Left ventricle myocardium inferior (tissue), 1 donor: ENCODE measurements at regions not wholly inside any gene's neighbourhood (a gene's known extent, or its start where the extent isn't known, plus 50 kb on each side); places are given as distances from the start of the nearest gene placed in this dataset.

ENCODE experiments used
- DNase-seq: peaks from one replicate; pipeline ENCODE4 v3.0.0-alpha.2; 2020
- H3K27ac ChIP-seq: fragments of 200-600 bp; replicated peaks from 2 replicates; pipeline ENCODE4 v1.8.0; 2021
- H3K27me3 ChIP-seq: fragments of 200-600 bp; 2 replicates; pipeline ENCODE4 v1.8.0; 2021; ENCODE audit warnings: low read depth
- H3K36me3 ChIP-seq: fragments of 200-600 bp; 2 replicates; pipeline ENCODE4 v1.8.0; 2021
- H3K4me1 ChIP-seq: fragments of 200-600 bp; 2 replicates; pipeline ENCODE4 v1.8.0; 2021
- H3K4me3 ChIP-seq: fragments of 200-600 bp; 2 replicates; pipeline ENCODE4 v1.8.0; 2021; ENCODE audit warnings: mild to moderate bottlenecking, moderate library complexity
- H3K9me3 ChIP-seq: fragments of 200-600 bp; replicated peaks from 2 replicates; pipeline ENCODE4 v1.8.0; 2021
- intact Hi-C: fragments of 100-400 bp; cut with micrococcal nuclease; formaldehyde crosslinking; loops from one replicate; pipeline ENCODE4 v1.11.0; 2022
- TF ChIP-seq, protein P1 (sequence below): fragments of 200-600 bp; IDR thresholded peaks from 2 replicates; pipeline ENCODE4 v1.8.0; 2021; ENCODE audit warnings: antibody characterized with exemption, mild to moderate bottlenecking, borderline replicate concordance
- donor health status: DM: no; HTN: yes; CAD: no; lungs with severe emphysema.

DNA sequence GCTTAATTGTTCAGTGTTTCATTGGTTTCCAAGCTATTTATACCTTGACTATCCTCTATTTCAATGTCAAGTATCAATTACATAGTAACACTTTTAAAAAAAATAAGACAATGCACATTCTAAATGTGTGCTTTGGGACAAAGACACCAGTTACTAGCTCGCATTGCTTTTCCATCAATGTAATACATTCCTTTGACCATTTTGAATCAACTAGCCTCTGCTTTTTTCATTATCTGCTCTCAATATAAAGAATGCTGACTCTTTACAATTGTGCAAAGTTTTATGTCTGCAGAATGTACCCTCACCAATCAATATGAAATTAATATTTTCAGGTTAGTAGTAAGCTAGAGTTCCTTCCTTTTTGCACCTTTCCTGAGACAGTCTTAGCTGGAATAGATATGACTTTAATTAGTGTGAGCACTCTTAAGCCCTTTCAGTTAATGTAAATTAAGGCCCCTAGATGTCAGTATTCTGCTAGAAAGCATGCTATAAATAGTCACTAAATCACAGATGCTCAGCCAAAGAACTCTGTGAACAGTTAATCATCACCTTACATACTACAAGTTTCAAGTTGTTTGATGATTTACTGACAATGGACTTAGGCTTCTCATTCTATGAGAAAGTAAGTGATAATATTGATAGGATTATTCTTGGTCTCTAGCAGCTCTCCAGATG is 413.6 kb downstream of the PTH2R start:
- H3K27me3 ChIP-seq = no peaks in the 10 kb centered on the region
- H3K4me3 ChIP-seq = no peak overlapping the region
- DNase-seq = no peak
- H3K27ac ChIP-seq = no peak overlapping the region
- H3K36me3 ChIP-seq = no peaks in the 10 kb centered on the region
- intact Hi-C loops = no loop called here
- no peaks in the 10 kb centered on the region for H3K9me3 ChIP-seq
- no peaks in the 10 kb centered on the region for H3K4me1 ChIP-seq
- TF ChIP-seq, protein P1, sequence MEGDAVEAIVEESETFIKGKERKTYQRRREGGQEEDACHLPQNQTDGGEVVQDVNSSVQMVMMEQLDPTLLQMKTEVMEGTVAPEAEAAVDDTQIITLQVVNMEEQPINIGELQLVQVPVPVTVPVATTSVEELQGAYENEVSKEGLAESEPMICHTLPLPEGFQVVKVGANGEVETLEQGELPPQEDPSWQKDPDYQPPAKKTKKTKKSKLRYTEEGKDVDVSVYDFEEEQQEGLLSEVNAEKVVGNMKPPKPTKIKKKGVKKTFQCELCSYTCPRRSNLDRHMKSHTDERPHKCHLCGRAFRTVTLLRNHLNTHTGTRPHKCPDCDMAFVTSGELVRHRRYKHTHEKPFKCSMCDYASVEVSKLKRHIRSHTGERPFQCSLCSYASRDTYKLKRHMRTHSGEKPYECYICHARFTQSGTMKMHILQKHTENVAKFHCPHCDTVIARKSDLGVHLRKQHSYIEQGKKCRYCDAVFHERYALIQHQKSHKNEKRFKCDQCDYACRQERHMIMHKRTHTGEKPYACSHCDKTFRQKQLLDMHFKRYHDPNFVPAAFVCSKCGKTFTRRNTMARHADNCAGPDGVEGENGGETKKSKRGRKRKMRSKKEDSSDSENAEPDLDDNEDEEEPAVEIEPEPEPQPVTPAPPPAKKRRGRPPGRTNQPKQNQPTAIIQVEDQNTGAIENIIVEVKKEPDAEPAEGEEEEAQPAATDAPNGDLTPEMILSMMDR = peak; percentile 32

DNA sequence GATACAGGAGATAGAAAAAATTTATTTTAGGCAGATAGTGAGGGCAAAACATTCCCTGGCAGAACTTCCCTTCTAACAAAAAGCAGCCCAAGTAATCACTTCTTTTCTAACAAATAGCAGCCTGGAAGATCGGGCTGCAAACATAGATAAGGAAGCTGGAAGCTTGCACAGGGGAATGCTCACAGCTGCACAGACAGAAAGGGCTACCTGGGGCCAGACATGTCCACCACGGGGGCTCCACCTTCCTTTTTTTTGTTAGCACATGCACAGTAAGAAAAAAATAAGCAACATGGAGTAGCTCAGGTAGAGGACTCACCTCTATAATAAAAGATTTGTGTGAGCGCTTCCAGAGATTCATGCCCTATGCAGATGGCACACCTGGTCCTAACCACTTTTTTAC is 420.5 kb downstream of the PTH2R start:
- no peaks in the 10 kb centered on the region for H3K36me3 ChIP-seq
- TF ChIP-seq, protein P1 = no peak
- no peak for DNase-seq
- H3K9me3 ChIP-seq = no peaks in the 10 kb centered on the region
- intact Hi-C loops = no loop called here
- H3K27me3 ChIP-seq = no peaks in the 10 kb centered on the region
- no peak overlapping the region for H3K4me3 ChIP-seq
- no peaks in the 10 kb centered on the region for H3K4me1 ChIP-seq
- H3K27ac ChIP-seq = no peak overlapping the region

DNA sequence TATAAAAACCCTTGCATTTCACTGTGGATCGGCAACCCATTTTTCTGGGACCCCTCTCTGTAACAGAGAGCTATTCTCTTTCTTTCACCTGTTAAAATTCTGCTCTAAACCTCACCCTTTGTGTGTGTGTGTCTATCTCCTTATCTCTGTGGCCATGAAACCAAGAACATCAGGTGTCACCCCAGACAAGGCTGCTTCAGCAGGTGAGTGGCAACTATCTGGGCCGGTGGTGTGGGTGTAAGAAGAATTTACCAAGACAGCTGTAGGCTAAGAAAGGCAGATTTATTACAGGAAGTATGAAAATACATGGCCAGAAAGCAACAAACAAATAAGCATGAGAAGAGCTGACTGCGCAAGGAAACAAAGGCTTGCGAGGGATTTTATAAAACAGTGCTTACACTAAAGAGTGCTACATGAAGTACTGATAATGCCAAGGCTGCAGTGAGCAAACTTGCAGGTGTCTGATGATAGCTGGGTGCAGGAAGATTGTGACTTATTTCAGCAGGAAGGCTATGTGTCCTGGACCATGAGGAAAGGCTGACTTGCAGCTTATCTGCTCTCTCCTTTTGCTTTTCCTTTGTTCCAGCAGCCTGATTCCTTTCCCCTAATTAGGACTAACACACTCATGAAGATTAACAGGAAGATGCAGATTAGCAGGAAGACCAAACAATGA is 421.1 kb downstream of the PTH2R start:
- DNase-seq = no peak
- Histone ChIP-seq H3K27me3 (no peaks in the 10 kb centered on the region), H3K4me1 (no peaks in the 10 kb centered on the region), H3K27ac (no peak overlapping the region), H3K9me3 (no peaks in the 10 kb centered on the region), H3K36me3 (no peaks in the 10 kb centered on the region), H3K4me3 (no peak overlapping the region)
- intact Hi-C loops = no loop called here
- TF ChIP-seq, protein P1 = no peak

DNA sequence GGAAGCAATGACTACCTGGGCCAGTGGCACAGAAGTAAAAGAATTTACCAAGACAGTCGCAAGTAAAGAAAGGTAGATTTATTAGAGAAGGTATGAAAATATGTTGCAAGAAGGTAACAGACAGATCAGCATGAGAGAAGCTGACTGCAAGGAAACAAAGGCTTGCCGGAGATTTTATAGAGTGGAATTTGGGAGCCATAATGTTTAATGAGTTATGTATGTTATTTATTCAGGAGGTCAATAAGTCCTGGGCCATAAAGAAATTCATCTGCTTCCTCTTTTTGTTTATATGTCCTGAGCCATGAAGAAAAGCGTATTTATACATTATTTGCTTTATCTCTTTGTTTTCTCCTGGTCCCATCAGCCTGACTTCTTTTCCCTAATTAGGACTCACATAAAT is 423.6 kb downstream of the PTH2R start:
- Histone ChIP-seq H3K4me1 (no peaks in the 10 kb centered on the region), H3K27me3 (no peaks in the 10 kb centered on the region), H3K36me3 (no peaks in the 10 kb centered on the region), H3K27ac (no peak overlapping the region), H3K9me3 (no peaks in the 10 kb centered on the region), H3K4me3 (no peak overlapping the region)
- DNase-seq = no peak
- intact Hi-C loops = no loop called here
- TF ChIP-seq, protein P1 = no peak

DNA sequence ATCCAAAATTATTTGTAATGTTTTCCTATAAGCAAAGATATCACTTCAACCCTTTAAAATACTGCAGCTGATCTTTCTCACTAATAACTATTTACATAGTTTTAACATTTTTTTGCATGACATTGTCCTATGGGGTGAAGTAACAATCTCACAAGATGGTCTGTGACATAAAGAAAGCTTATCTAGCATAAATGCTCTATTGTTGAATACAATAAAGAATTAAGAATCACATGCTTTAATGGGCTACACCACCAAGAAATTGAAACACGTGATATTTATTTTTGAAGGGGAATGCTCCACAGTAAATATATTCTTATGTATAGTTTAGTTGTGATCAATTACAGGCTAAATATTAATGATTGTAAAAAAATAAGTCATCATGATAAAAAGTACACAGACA is 441.1 kb downstream of the PTH2R start:
- Histone ChIP-seq H3K4me3 (no peak overlapping the region), H3K4me1 (no peaks in the 10 kb centered on the region), H3K36me3 (no peaks in the 10 kb centered on the region), H3K9me3 (peaks cover 21% of the 10 kb centered on the region), H3K27me3 (no peaks in the 10 kb centered on the region), H3K27ac (no peak overlapping the region)
- TF ChIP-seq, protein P1 = no peak
- intact Hi-C loops = no loop called here
- DNase-seq = no peak
